Chondrocyte (in vitro differentiated cells): ENCODE measurements at regions not wholly inside any gene's neighbourhood (a gene's known extent, or its start where the extent isn't known, plus 50 kb on each side); places are given as distances from the start of the nearest gene placed in this dataset.
A peak's percentile ranks its signal among the peaks of the same experiment; 100 is the strongest.

Experiments
- DNase-seq: peaks from one replicate; pipeline ENCODE4 v3.0.0; 2021; ENCODE audit warnings: mixed read lengths, low spot score
- H3K27ac Mint-ChIP-seq: one replicate; pipeline ENCODE4 v1.8.0; 2021; ENCODE audit warnings: mild to moderate bottlenecking, moderate library complexity, mixed read lengths; ENCODE audit not compliant: unreplicated experiment
- H3K27me3 Mint-ChIP-seq: 2 replicates; pipeline ENCODE4 v1.8.0; 2021; ENCODE audit warnings: low read depth, mixed read lengths
- H3K36me3 Mint-ChIP-seq: 2 replicates; pipeline ENCODE4 v1.8.0; 2021; ENCODE audit warnings: low read depth, mixed read lengths
- H3K4me1 Mint-ChIP-seq: 2 replicates; pipeline ENCODE4 v1.8.0; 2021; ENCODE audit warnings: low read depth, mild to moderate bottlenecking, mixed read lengths
- H3K4me3 Mint-ChIP-seq: one replicate; pipeline ENCODE4 v1.8.0; 2021; ENCODE audit warnings: mild to moderate bottlenecking, moderate library complexity, mixed read lengths; ENCODE audit not compliant: unreplicated experiment
- H3K9me3 Mint-ChIP-seq: 2 replicates; pipeline ENCODE4 v1.8.0; 2021; ENCODE audit warnings: low read depth, mixed read lengths
- CTCF ChIP-seq: fragments of 200-600 bp; sonication (generic); IDR thresholded peaks from 2 replicates; pipeline ENCODE4 v1.5.0; 2021; ENCODE audit warnings: antibody characterized with exemption, mild to moderate bottlenecking, moderate library complexity

- no peak for TF ChIP-seq CTCF
- no peak for DNase-seq
- Mint-ChIP-seq H3K27me3 (peaks cover 2% of the 10 kb centered on the region), H3K4me1 (no peaks in the 10 kb centered on the region), H3K36me3 (no peaks in the 10 kb centered on the region), H3K27ac (no peak overlapping the region), H3K9me3 (peaks cover 7% of the 10 kb centered on the region), H3K4me3 (no peak overlapping the region)
Measured at GRCh38 chr2:188187726-188188125, 103.9 kb upstream of the GULP1 start.

GRCh38 chr2:188189356-188189755 lies 102.3 kb upstream of the GULP1 start:
- Mint-ChIP-seq H3K9me3 (peaks cover 3% of the 10 kb centered on the region), H3K4me1 (no peaks in the 10 kb centered on the region), H3K4me3 (no peak overlapping the region), H3K27me3 (peaks cover 2% of the 10 kb centered on the region), H3K27ac (no peak overlapping the region), H3K36me3 (no peaks in the 10 kb centered on the region)
- TF ChIP-seq CTCF, result no peak
- DNase-seq, result no peak

GRCh38 chr2:188193230-188193629 lies 98.4 kb upstream of the GULP1 start:
- Mint-ChIP-seq H3K36me3 (peaks cover 2% of the 10 kb centered on the region), H3K27me3 (peaks cover under 1% of the 10 kb centered on the region), H3K9me3 (peaks cover 8% of the 10 kb centered on the region), H3K4me1 (peaks cover 11% of the 10 kb centered on the region), H3K27ac (no peak overlapping the region), H3K4me3 (no peak overlapping the region)
- no peak for DNase-seq
- TF ChIP-seq CTCF, result no peak

GRCh38 chr2:188196343-188197008 lies 95.2 kb upstream of the GULP1 start:
- H3K9me3 Mint-ChIP-seq, result peaks cover 8% of the 10 kb centered on the region
- peaks cover 37% of the 10 kb centered on the region for H3K4me1 Mint-ChIP-seq
- TF ChIP-seq CTCF, result no peak
- no peaks in the 10 kb centered on the region for H3K27me3 Mint-ChIP-seq
- peak overlapping the region; percentile 78 for H3K27ac Mint-ChIP-seq
- no peak for DNase-seq
- no peak overlapping the region for H3K4me3 Mint-ChIP-seq
- H3K36me3 Mint-ChIP-seq, result peaks cover 2% of the 10 kb centered on the region

GRCh38 chr2:188199716-188200128 lies 92.0 kb upstream of the GULP1 start:
- TF ChIP-seq CTCF, result no peak
- Mint-ChIP-seq H3K27me3 (no peaks in the 10 kb centered on the region), H3K36me3 (peaks cover 2% of the 10 kb centered on the region), H3K9me3 (peaks cover 5% of the 10 kb centered on the region), H3K27ac (peak overlapping the region; percentile 97), H3K4me3 (peak overlapping the region; percentile 43), H3K4me1 (peaks cover 37% of the 10 kb centered on the region)
- no peak for DNase-seq
